GM23248 (cell line): ENCODE measurements at regions not wholly inside any gene's neighbourhood (a gene's known extent, or its start where the extent isn't known, plus 50 kb on each side); places are given as distances from the start of the nearest gene placed in this dataset.

Source experiments
- EZH2 ChIP-seq: fragments of 200-600 bp; sonication (generic); IDR thresholded peaks from 2 replicates; pipeline ENCODE4 v1.6.1; 2018; ENCODE audit warnings: antibody characterized with exemption, mild to moderate bottlenecking; ENCODE audit not compliant: insufficient read depth, poor library complexity, severe bottlenecking
- EZH2phosphoT487 ChIP-seq: fragments of 200-600 bp; sonication (generic); IDR thresholded peaks from 2 replicates; pipeline ENCODE4 v1.6.1; 2018; ENCODE audit warnings: antibody characterized with exemption, moderate library complexity, mild to moderate bottlenecking, low read depth; ENCODE audit not compliant: insufficient read depth

- no peak for TF ChIP-seq EZH2
- no peak for TF ChIP-seq EZH2phosphoT487
Observed at GRCh38 chr2:100643906-100644501, 81.2 kb downstream of the PDCL3 start.
